IMR-90 (cell line): ENCODE measurements at regions not wholly inside any gene's neighbourhood (a gene's known extent, or its start where the extent isn't known, plus 50 kb on each side); places are given as distances from the start of the nearest gene placed in this dataset.

Source experiments
- CTCF ChIP-seq: conservative IDR thresholded peaks from 2 replicates; pipeline ENCODE4 v1.5.1; 2012; ENCODE audit warnings: mild to moderate bottlenecking, low read depth, low read length, improper control_type of control experiment
- FOS ChIP-seq: fragments of 150-350 bp; IDR thresholded peaks from 2 replicates; pipeline ENCODE4 v1.6.1; 2016; ENCODE audit warnings: low read depth, low read length
- MAZ ChIP-seq: IDR thresholded peaks from 2 replicates; pipeline ENCODE4 v1.6.1; 2012; ENCODE audit warnings: low read depth, mild to moderate bottlenecking, low read length, improper control_type of control experiment, moderate library complexity, borderline replicate concordance
- RAD21 ChIP-seq: IDR thresholded peaks from 2 replicates; pipeline ENCODE4 v1.6.1; 2012; ENCODE audit warnings: low read length, improper control_type of control experiment

- TF ChIP-seq CTCF (no peak), MAZ (no peak), RAD21 (no peak), FOS (no peak)
These were observed 1356.5 kb upstream of the LRRTM1 start for GRCh38 chr2:81661081-81661480.
